IPS-11a (cell line): ENCODE measurements at regions not wholly inside any gene's neighbourhood (a gene's known extent, or its start where the extent isn't known, plus 50 kb on each side); places are given as distances from the start of the nearest gene placed in this dataset.
A peak's percentile ranks its signal among the peaks of the same experiment; 100 is the strongest.
"Not testable (repeated sequence)": the region's sequence is repeated elsewhere in the genome, so short reads cannot be mapped to it uniquely, and the experiment has no call there.

ENCODE experiments used
- H3K4me3 ChIP-seq: one replicate; pipeline ENCODE4 v1.5.1; 2013; ENCODE audit warnings: low read depth, low read length, control low read depth

GRCh38 chr20:25848222-25848621, 151.6 kb upstream of the ZNF337 start:
- no peak overlapping the region for H3K4me3 ChIP-seq

GRCh38 chr20:25844640-25845039, 148.0 kb upstream of the ZNF337 start:
- not testable (repeated sequence) for H3K4me3 ChIP-seq

GRCh38 chr20:25813511-25813910, 116.9 kb upstream of the ZNF337 start:
- H3K4me3 ChIP-seq, result not testable (repeated sequence)

- not testable (repeated sequence) for H3K4me3 ChIP-seq
These were observed 101.7 kb upstream of the ZNF337 start for GRCh38 chr20:25798174-25798993.

DNA sequence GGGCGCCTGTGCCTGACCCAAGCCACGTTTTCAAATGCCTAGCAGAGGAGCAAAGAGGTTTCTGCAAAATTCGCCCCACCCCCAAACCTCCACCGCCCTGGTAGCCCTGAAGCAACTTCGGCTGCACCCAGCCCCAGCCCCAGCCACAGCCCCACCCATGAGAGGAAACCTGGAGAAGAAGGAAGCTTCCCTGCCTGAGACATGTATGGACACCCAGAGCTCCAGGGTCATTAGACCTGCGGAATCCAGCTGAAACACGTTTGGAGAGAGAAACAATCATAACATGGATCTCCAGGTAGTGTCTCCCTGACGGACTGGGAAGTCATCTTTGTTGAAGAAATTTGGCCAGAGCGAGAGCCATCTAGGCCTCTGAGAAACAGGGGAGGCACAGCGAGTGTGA, 100.4 kb upstream of the ZNF337 start:
- H3K4me3 ChIP-seq, result not testable (repeated sequence)

- not testable (repeated sequence) for H3K4me3 ChIP-seq
These were observed 80.6 kb upstream of the ZNF337 start for GRCh38 chr20:25777241-25777640.

DNA sequence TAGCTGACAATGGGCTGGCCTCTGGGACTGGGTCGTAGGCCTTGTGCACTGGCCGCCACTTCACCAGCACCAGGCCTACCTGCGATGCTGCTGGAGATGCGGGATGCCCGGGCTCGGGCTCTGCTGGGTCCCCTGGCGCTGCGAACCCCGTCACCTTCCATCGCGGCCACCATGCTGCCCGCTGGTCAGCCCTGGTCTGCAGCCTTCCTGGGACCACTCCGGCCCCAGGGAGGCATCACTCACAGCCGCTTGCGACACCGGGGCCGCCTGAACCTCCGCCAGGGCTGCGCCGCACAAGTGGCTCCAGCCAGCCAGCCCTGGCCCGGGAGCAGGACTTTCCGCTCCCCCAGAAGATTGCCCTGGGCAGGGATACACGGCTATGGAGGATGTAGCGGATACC, 78.1 kb upstream of the ZNF337 start:
- H3K4me3 ChIP-seq, result not testable (repeated sequence)

DNA sequence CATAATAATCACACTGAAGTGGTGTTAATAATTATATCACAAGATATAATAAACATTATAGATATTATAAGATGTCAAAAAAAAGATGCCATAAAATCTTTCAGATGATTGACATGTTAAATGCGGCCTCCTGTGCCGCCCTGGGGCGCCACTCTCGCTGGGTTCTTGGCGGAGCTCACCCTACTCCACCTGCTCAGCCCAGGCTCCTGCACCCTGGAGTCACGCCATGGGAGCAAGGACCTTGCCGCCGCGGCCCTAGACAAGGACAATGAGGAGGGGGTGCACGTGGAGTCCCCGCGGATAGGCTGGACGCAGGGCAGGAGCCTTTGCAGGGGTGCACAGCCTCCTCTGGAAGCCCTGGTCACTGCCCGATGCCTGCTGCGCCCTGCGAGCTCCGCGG, 77.5 kb upstream of the ZNF337 start:
- not testable (repeated sequence) for H3K4me3 ChIP-seq

DNA sequence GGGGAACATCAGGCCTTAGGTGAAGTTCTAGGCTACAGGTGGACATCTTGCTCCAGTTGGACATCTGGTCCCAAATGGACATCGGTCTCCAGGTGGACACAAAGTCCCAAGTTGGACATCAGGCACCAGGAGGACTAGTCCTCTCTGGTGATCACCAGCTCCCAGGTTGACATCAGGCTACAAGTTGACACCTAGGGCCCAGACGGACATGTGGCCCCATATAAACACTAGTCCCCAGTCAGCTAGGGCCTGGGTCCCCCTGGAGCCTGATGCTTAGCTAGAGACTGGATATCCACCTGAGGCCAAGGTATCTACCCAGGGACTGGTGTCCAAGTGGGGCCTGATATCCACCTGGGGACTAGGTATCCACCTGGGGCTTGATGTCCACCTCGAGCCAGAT, 75.8 kb upstream of the ZNF337 start:
- H3K4me3 ChIP-seq, result not testable (repeated sequence)

DNA sequence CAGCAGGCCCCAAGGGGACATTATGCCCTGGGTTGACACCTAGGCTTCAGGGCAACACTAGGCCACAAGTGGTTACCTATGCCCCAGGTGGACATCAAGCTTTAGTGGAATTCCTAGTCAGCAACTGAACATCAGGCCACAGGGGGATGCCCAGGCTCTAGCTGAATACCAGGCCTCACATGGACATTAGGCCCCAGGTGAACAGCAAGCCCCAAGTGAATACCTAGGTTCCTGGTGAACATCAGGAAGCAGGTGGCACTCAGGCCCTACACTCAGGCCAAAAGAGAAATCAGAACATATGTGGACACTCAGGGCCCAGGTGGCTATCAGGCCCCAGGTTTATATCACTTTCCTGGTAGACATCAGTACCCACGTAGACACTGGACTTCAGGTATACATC, 75.2 kb upstream of the ZNF337 start:
- H3K4me3 ChIP-seq, result not testable (repeated sequence)

DNA sequence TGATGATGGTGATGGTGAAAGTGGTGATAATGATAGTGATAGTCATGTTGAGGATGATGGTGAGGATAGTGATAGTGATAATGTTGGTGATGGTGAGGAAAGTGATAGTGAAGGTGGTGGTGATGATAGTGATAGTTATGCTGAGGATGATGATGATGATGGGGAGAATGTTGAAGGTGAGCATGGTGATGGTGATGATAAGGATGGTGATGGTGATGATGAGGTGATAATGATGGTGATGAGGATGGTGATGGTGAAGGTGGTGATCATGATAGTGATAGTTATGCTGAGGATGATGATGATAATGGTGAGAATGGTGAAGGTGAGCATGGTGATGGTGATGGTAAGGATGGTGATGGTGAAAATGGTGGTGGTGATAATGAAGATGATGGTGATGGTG, 64.9 kb upstream of the ZNF337 start:
- no peak overlapping the region for H3K4me3 ChIP-seq

GRCh38 chr20:25761046-25761445, 64.4 kb upstream of the ZNF337 start:
- H3K4me3 ChIP-seq, result not testable (repeated sequence)

- peak overlapping the region; percentile 10 for H3K4me3 ChIP-seq
These were observed 54.4 kb upstream of the ZNF337 start for GRCh38 chr20:25750765-25751696.

DNA sequence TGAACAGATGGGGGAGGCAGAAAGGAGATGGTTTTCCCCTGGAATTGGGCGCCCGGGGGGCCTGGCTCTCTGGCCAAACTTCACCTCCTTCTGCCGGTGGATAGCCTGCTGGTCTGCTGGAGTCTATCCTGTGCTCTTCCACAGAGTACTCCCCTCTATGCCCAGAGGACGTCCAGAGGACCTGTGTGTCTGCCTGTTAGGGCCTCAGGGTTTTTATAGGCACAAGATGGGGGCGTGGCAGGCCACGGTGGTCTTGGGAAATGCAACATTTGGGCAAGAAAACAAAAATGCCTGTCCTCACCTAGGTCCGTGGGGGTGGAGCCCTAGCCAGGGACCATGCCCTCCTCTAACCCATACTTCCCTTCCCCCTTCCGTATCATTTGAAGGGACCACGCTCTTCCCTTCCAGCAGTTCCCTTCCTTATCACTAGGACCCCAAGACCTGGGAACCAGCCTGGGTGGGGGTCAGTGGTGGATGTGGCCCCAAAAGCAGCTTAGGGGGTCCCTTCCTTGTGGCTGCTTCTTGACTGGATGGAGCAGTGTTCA, 53.6 kb upstream of the ZNF337 start:
- no peak overlapping the region for H3K4me3 ChIP-seq

GRCh38 chr20:25749649-25750048, 53.0 kb upstream of the ZNF337 start:
- H3K4me3 ChIP-seq, result no peak overlapping the region
